ENCODE measurements at regions not wholly inside any gene's neighbourhood (a gene's known extent, or its start where the extent isn't known, plus 50 kb on each side); places are given as distances from the start of the nearest gene placed in this dataset.
"Not testable (repeated sequence)": the region's sequence is repeated elsewhere in the genome, so short reads cannot be mapped to it uniquely, and the experiment has no call there.

GRCh38 chr7:10727636-10728035, 246.0 kb upstream of the PHF14 start:
- DNase-seq = no peak

GRCh38 chr7:10731253-10731773, 242.4 kb upstream of the PHF14 start:
- DNase-seq = no peak

- DNase-seq = no peak
Observed at GRCh38 chr7:10733747-10734146, 239.9 kb upstream of the PHF14 start.

GRCh38 chr7:10734595-10734994, 239.1 kb upstream of the PHF14 start:
- no peak for DNase-seq

GRCh38 chr7:10739401-10739800, 234.3 kb upstream of the PHF14 start:
- DNase-seq = no peak

GRCh38 chr7:10740805-10741204, 232.9 kb upstream of the PHF14 start:
- no peak for DNase-seq

GRCh38 chr7:10756981-10757380, 216.7 kb upstream of the PHF14 start:
- no peak for DNase-seq

GRCh38 chr7:10759120-10759519, 214.6 kb upstream of the PHF14 start:
- no peak for DNase-seq

GRCh38 chr7:10767771-10768170, 205.9 kb upstream of the PHF14 start:
- DNase-seq = no peak

- DNase-seq = no peak
Observed at GRCh38 chr7:10770176-10770575, 203.5 kb upstream of the PHF14 start.

GRCh38 chr7:10773430-10773829, 200.2 kb upstream of the PHF14 start:
- DNase-seq = no peak

- DNase-seq = no peak
Observed at GRCh38 chr7:10779465-10780399, 193.9 kb upstream of the PHF14 start.

GRCh38 chr7:10780400-10780747, 193.3 kb upstream of the PHF14 start:
- DNase-seq = no peak

- DNase-seq = not testable (repeated sequence)
Observed at GRCh38 chr7:10786976-10787375, 186.7 kb upstream of the PHF14 start.

- no peak for DNase-seq
Observed at GRCh38 chr7:10789170-10789569, 184.5 kb upstream of the PHF14 start.

- DNase-seq = no peak
Observed at GRCh38 chr7:10790910-10791309, 182.8 kb upstream of the PHF14 start.

- no peak for DNase-seq
Observed at GRCh38 chr7:10793995-10794775, 179.5 kb upstream of the PHF14 start.

GRCh38 chr7:10797157-10797556, 176.5 kb upstream of the PHF14 start:
- DNase-seq = no peak

- no peak for DNase-seq
Observed at GRCh38 chr7:10798044-10798443, 175.6 kb upstream of the PHF14 start.

- DNase-seq = no peak
Observed at GRCh38 chr7:10799475-10799874, 174.2 kb upstream of the PHF14 start.

GRCh38 chr7:10802011-10802410, 171.7 kb upstream of the PHF14 start:
- no peak for DNase-seq

- DNase-seq = no peak
Observed at GRCh38 chr7:10802526-10802925, 171.1 kb upstream of the PHF14 start.

GRCh38 chr7:10803720-10804119, 170.0 kb upstream of the PHF14 start:
- DNase-seq = no peak

- no peak for DNase-seq
Observed at GRCh38 chr7:10804770-10805169, 168.9 kb upstream of the PHF14 start.
